ENCODE measurements at regions not wholly inside any gene's neighbourhood (a gene's known extent, or its start where the extent isn't known, plus 50 kb on each side); places are given as distances from the start of the nearest gene placed in this dataset.

DNA sequence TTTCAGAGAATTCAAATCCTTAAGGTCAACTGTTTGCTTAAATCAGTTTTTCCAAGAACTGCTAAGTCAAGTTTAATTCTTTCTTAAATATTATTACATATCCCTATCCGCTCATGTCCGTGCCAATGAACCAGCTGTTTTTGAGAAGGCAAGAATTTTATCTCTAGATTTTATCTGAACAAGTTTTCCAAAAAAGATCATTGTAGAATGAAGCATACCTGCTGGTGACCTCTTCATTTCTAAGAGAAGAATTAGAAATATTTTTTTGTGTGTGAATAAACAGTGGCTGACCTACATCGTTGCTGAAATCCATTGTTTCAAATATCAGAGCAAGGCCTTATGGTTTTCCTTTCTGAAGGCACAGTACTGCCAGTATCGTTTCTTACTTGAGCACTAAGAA lies 58.4 kb upstream of the RND3 start:
- TF ChIP-seq, protein P1, sequence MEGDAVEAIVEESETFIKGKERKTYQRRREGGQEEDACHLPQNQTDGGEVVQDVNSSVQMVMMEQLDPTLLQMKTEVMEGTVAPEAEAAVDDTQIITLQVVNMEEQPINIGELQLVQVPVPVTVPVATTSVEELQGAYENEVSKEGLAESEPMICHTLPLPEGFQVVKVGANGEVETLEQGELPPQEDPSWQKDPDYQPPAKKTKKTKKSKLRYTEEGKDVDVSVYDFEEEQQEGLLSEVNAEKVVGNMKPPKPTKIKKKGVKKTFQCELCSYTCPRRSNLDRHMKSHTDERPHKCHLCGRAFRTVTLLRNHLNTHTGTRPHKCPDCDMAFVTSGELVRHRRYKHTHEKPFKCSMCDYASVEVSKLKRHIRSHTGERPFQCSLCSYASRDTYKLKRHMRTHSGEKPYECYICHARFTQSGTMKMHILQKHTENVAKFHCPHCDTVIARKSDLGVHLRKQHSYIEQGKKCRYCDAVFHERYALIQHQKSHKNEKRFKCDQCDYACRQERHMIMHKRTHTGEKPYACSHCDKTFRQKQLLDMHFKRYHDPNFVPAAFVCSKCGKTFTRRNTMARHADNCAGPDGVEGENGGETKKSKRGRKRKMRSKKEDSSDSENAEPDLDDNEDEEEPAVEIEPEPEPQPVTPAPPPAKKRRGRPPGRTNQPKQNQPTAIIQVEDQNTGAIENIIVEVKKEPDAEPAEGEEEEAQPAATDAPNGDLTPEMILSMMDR (IDR thresholded peaks at IDR 0.05), result no peak
- no peak for TF ChIP-seq POLR2A (IDR thresholded peaks at IDR 0.05)

Data from esophagus squamous epithelium (tissue), 4 donors.